NOMO-1 (cell line): ENCODE measurements at regions not wholly inside any gene's neighbourhood (a gene's known extent, or its start where the extent isn't known, plus 50 kb on each side); places are given as distances from the start of the nearest gene placed in this dataset.
"Not testable (repeated sequence)": the region's sequence is repeated elsewhere in the genome, so short reads cannot be mapped to it uniquely, and the experiment has no call there.

Source experiments
- DNase-seq, 2 experiments: peaks; one replicate each; lab custom pipeline; 2025; ENCODE audit not compliant: unreplicated experiment in 2 of 2; lab: John Stamatoyannopoulos, UW

DNA sequence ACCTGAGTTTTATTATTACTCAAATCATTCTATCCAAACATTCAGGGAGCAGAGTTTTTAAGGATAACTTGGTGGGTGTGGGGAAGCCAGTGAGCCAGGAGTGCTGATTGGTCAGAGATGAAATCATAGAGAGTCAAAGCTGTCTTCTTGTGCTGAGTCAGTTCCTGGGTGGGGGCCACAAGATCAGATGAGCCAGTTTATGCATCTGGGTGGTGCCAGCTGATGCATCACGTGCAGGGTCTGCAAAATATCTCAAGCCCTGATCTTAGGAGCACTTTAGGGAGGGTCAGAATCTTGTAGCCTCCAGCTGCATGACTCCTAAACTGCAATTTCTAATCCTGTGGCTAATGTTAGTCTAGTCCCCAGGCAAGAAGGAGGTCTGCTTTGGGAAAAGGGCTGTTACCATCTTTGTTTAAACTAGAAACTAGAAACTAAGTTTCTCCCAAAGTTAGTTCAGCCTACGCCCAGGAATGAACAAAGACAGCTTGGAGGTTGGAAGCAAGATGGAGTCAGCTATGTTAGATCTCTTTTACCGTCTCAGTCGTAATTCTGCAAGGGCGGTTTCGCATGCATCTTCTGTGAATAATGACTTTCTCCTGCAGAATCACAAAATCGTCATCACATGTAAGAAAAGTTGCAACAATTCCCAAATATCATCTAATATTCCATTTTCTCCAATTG lies 97.5 kb downstream of the ZNF664 start:
- not testable (repeated sequence) for DNase-seq

DNA sequence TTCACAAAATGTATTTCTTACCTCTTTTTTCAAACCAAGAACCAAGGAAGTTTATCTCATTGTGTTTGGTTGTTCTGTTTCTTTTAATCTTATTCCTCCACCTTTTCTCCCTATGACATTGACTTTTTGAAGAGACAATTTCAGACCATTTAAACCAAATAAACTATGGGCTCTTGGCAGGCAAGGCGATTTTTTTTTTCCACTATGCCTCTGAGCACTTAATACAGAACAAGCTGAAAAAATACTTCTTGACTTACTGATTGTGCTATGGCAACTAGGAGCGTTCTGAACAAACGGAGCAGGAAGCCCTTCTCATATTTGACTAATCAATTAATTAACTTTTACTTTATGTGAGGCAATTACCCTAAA lies 98.0 kb downstream of the ZNF664 start:
- DNase-seq = no peak

DNA sequence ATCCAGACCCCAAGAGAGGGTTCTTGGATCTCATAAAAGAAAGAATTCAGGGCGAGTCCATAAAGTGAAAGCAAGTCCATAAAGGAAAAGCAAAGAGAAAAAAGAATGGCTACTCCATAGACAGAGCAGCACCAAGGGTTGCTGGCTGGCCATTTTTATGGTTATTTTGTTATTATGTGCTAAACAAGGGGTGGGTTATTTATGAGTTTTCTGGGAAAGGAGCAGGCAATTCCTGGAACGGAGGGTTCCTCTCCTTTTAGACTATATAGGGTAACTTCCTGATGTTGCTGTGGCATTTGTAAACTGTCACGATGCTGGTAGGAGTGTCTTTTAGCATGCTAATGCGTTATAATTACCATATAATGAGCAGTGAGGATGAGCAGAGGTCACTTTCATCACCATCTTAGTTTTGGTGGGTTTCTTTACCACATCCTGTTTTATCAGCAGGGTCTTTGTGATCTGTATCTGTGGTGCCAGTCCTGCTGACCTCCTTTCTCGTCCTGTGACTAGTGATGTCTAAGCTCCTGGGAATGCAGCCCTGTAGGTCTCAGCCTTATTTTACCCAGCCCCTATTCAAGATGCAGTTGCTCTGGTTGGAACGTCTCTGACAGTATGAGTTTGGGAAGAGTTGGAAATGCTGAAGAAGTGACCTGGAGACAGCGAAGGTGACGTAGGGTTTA lies 100.5 kb downstream of the ZNF664 start:
- no peak for DNase-seq

DNA sequence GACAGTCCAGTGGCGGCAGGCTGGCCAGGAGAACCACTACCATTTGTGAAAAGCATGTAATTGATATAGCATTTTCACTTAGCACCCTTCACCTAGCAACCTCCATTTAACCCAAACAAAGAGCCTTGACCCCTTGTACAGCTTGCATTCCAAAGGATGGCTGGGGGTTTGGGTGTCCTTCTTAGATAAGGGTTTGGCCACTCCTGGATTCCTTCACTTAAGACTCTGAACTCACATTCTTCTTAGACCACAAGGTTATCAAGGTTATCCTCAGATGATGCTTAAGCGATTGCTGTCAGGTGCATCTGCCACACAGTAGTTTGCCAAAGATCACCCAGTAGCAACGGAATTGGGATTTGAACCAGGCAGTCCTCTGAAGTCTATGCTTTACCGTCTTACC lies 102.8 kb downstream of the ZNF664 start:
- DNase-seq = no peak

DNA sequence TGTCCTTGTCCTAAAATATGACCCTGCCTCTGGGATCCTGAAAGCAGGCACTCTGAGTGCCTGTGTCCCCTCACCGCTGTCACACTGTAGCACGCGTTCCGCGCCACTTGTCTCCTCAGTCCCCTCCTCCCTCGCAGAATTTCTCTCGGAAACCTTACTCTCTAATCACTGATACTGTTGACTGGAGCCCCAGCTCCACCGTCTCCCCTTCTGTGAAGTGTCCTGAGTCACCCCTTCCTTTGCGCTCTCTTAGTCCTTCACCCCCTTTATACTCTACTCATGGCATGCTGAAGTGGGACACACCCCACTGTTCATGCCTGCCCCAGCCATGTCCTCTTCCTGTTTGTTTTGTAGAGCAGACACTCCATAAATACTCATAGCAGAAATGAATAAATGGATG lies 104.7 kb downstream of the ZNF664 start:
- no peak for DNase-seq

DNA sequence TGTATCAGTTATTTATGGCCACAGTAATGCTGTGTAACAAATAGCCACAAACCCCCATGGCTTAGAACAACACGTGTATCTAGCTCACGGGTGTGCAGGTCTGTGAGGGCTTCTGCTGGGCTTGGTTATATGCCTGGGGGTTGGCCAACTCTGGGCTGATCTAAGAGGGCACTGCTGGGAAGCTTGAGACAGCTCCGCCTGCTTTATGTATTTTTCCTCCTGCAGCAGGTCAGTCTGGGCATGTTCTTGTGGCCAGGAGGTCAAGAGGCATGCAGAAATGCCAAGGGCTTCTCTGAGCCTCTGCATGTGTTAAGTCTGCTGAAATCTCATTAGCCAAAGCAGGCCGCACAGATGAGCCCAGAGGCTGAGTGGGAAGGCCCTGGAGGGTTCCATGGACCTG lies 105.8 kb downstream of the ZNF664 start:
- no peak for DNase-seq

DNA sequence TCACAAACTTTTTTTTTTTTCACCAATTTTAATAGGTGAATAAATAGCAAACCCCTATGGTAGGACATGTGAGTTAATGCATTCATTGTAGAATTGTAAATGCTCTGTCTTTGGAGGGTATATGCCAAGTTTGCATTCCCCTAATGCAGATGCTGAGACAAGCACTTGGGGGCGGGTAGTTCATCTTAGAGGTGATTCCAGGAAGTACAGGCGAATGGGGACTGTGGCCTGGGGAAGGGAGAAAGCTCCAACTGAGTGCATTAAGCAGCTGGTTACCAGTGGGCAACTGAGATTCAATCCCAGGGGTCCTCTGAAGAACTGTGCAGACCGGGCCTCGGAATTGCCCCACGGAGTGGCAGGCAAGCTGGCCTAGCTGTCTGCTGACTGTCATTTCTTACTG lies 107.6 kb downstream of the ZNF664 start:
- DNase-seq = no peak

DNA sequence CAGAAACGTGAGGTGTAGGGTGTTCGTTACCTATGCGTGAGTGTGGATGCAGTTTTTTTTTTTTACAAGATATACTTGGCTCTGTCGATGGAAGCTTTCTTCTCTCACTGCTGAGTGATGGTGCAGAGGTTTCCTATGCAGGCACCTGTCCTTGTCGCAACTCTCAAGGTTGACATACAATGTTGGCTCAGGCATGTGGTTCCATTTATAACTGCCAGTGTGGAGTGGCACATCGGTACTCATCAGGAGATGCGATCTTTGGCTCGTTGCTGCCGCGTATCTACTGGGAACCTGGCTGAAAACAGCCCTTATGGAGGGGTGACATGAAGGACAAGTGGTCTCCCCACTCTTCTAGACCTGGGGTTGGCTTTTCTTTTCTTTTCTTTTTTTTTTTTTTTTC lies 109.0 kb downstream of the ZNF664 start:
- DNase-seq = no peak

DNA sequence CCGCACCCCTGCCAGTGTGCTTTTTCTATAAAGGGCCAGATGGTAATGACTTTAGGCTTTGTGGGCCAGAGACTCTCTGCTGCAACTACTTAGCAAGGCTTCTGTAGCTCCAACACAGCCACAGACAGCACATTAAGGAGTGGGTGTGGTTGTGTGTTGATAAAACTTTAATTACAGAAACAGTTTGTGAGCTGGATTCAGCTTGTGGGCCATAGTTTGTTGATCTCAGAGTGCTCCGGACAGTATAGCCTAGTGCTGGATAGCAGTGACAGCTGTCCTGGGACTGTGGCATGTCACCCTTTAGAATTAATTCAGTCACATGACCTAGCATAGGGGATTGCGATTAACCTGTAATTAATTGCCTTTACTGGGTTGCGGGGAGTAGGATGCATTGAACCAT lies 109.7 kb downstream of the ZNF664 start:
- DNase-seq = no peak

DNA sequence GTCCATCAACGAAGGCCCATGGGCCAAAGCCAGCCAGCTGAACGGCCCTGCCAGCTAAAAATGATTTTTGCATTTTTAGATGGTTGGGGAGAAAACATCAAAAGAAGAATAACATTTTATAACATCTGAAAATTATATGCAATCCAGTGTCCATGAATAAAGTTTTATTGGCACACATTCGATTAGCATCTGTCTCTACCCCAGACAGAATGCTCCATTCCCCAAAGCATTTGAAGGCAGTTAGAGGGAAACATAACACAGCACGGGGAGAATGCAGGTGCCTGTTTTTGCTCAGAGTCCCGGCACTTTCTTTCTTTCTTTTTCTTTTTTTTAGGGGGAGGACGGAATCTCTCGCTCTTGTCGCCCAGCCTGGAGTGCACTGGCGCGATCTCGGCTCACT lies 110.7 kb downstream of the ZNF664 start:
- no peak for DNase-seq

DNA sequence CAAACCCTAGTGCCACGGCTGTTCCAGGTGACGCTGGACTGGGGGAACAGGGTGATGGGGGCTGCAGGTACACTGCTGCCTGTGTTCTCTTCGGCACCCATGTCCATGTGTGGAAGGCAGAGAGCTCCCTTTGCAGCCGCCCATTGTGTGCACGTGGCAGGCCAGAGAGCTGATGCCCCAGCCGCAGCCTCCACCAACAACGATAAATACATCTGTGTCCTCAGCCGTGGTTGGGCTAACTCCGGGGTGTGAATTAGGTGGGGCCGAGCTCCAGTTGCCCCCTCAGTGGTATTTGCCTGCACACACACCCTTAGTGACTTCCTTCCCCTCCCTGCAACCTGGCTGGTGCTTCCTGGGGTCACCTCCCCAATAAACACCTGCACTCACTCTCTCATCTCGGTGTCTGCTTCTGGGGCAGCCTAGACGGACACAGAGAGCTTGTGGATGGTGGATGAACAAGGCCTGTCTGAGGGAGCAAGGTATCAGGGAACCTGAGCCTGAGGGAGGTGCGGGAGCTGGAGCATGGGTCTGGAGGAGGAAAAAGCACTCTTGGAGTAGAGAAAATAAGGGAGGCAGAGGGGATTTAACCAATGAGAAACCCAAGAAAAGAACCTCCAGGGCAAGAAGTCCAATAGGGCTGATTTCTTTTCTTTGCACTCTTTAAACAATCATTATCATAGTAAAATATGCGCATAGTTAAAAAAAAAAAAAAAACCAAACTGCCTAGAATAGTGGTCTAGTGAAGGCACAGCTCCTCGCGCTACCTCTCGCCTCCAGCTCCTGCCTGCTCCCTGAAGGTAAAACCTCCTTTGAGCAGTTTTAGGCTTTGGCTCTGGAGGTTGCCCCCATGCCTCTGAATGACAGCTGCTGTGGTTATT lies 112.6 kb downstream of the ZNF664 start:
- DNase-seq = no peak

DNA sequence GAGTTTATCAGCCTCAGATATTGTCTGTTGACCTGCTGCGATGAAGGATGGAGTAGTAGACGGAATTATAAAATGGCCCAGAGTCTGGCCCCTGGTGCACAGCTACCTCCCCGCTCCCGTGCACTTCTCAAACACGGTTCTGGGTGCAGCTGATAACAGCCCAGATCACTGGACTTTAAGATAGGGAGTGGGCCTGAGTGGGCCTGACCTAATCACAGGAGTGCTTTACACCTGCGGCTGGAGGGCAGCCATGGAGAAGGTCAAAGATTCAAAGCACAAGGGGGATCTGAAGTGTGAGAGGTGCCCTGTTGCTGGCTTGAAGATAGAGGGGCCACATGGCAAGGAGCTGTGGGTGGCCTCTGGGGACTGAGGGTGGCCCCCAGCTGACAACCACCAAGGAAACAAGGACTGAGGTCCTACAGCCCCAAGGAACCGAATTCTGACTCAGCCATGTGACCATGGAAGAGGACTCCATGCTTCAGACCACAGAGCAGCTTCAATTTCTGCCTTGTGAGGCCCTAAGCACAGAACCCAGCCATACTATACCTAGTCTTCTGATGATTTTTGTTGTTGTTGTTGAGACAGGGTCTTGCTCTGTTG lies 113.4 kb downstream of the ZNF664 start:
- no peak for DNase-seq

DNA sequence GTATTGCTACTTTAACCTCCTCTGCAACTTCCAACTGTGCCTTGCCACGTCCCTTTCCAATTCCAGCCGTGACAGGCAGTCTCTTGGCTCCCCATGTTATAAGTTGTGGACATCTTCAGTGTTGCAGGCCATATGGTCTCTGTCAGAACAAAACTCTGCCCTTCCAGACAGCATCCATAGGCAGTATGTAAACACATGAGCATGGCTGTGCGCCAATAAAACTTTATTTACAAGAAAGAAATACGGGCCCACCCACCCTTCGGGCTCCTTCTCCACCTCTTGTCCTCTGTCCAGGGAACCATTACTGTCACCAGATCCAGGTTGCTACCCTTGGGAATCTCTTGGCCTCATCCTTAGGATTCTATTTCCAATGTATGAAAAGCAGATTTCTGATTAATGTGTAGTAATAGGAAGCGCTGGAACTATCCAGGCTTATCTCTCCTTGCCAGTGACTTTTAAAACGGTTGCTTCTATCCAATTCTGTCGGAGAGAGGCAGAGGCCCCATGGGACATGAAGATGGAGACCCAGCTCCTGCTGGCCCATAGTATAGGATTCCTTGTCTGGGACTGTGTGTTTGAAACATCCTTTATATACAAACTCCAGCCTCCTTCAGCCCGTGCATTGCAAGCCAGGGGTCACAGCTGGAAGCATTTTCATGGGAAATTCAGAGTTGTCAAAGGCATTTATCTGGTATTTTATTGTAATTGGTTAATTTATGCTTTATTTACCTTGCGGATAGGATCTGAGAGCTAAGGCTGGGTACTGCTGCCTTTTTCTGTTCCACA lies 114.4 kb downstream of the ZNF664 start:
- DNase-seq = no peak

DNA sequence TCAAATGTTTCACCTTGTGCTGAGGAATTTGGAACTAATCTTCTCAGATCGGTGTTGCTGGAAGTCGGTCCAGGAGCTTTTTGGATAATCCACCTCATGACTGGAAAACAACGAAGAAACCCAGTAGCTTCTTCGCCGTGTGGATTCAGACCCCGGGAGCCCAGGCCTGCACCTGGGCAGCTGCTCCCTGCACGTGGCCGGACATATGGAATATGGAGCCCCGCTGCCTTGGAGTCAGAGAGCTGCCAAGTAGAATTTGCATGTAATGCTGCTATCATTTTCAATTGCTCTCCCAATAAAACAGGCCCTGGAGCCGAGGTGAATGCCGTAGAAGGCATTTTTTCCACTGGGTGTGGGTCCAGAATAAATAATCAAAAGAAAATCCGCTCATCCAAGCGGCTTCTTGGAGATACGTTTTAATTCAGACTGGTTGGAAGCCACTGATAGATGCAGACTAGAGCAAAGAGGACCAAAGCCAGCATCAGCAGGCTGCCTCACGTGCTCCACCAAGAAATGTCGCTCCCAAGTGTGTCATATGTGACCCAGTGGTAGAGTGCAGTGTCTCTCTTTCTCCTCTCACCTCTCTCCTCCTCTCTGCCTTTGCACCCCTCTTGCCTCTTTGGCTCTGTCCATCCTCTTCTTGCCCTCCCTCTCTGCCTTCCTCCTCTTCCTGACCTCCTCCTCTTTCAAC lies 115.3 kb downstream of the ZNF664 start:
- DNase-seq = no peak

DNA sequence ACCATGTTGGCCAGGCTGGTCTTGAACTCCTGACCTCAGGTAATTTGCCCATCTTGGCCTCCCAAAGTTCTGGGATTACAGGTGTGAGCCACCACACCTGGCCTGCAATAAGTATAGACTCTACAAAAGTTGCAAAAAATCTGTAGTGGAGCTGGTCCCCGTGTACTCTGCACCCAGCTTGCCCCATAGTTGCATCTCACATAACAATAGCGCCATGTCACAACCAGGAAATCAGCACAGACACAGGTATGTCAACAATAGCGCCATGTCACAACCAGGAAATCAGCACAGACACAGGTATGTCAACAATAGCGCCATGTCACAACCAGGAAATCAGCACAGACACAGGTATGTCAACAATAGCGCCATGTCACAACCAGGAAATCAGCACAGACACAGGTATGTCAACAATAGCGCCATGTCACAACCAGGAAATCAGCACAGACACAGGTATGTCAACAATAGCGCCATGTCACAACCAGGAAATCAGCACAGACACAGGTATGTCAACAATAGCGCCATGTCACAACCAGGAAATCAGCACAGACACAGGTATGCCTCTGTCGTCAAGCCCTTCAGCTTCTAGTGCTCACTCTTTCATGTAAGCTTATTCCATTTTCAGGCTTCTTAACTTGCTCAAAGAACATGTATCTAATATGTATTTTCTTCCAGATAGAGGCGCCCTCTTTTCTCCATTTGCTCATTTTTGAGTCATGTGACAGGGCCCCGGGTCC lies 116.3 kb downstream of the ZNF664 start:
- DNase-seq = not testable (repeated sequence)

DNA sequence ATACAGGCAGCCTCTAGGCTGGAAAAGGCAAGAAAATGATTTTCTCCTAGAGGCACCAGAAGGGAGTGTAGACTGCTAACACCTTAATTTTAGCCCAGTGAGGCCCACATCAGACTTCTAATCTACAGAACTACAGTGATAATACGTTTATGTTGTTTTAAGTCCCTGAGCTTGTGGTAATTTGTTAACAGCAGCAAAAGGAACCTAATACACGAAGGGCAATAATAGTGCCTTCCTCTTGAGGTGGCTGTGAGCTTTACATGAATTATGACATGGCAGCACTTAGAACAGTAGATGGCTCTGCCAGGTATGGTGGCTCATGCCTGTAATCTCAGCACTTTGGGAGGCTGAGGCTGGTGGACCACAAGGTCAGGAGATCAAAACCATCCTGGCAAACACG lies 118.8 kb downstream of the ZNF664 start:
- no peak for DNase-seq

DNA sequence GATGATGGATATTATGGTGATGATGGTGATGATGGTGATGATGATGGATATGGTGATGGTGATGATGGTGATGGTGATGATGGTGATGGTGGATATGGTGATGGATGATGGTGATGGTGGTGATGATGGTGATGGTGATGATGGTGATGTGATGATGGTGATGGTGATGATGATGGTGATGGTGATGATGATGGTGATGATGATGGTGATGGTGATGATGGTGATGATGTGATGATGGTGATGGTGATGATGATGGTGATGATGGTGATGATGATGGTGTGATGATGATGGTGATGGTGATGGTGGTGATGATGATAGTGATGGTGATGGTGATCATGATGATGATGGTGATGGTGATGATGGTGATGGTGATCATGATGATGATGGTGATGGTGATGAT lies 119.5 kb downstream of the ZNF664 start:
- DNase-seq = not testable (repeated sequence)

DNA sequence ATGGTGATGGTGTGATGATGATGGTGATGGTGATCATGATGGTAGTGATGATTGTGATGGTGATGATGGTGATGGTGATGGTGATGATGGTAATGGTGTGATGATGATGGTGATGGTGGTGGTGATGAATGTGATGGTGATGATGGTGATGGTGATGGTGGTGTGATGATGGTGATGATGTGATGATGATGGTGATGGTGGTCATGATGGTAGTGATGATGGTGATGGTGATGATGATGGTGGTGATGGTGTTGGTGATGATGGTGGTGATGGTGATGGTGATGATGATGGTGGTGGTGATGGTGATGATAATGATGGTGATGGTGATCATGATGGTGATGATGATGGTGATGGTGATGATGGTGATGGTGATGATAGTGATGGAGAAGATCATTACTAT lies 120.3 kb downstream of the ZNF664 start:
- DNase-seq = no peak

DNA sequence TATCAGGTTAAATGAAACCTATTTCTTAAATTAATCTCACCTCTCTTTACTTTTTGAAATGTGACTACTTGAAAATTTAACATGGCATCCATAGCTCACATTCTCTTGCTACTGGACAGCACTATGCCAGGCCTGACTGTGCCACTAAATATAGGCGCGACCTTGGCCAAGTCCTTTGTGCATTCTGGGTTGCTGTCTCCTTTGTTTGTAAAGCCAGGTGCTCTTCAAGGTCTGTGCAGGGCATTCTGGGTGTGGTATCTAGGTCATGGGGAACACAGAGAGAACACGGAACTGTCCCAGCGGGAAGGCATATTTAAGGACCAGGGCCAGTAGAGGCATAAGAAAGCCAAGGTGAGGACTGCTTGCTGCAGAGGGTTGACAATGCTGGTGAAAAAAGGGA lies 121.2 kb downstream of the ZNF664 start:
- DNase-seq = no peak
